ENCODE measurements at regions not wholly inside any gene's neighbourhood (a gene's known extent, or its start where the extent isn't known, plus 50 kb on each side); places are given as distances from the start of the nearest gene placed in this dataset.
"Not testable (repeated sequence)": the region's sequence is repeated elsewhere in the genome, so short reads cannot be mapped to it uniquely, and the experiment has no call there.

DNA sequence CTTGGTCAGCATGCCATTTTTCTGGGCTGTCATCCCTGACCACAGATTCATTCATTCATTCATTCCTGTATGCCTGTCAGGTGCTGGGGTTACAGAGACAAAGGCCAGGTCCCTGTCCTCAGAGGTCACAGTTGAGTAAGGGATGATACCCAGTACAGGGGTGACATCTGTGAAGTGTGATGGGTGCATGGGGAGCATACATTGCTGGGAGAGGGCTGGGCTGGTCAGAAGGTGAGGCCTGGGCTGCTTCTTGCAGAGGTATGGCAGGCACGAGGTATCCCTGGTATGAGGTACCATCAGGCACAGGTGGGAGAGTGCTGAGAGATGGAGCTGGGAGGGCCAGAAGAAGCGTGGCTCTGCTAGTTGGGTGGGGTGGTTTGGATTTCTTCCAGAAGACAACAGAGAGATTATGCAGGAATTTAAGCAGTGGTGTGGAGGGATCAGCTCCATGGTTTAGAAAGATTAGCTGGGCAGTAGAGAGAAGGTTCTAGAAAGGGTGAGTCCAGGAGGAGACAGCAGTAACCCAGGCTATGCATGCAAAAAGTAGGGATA, 181.9 kb upstream of the HAAO start:
- Histone ChIP-seq H3K36me3 (ENCODE audit: control insufficient read depth in 4 of 4, insufficient read depth in 3 of 4, low read depth in 1 of 4, low read length in 3 of 4) (no peaks in the 10 kb centered on the region), H3K4me3 (ENCODE audit: low read depth in 1 of 3, low read length in 3 of 3) (no peak overlapping the region), H3K27me3 (ENCODE audit: control insufficient read depth in 4 of 4, insufficient read depth in 4 of 4, low read length in 3 of 4) (no peaks in the 10 kb centered on the region), H3K9ac (ENCODE audit: low read depth in 1 of 2, low read length in 2 of 2) (no peak overlapping the region), H3K9me3 (ENCODE audit: control insufficient read depth in 4 of 4, low read length in 3 of 4) (no peaks in the 10 kb centered on the region), H3K27ac (ENCODE audit: low read depth in 1 of 2, low read length in 2 of 2) (no peak overlapping the region), H3K4me1 (ENCODE audit: control insufficient read depth in 4 of 4, insufficient read depth in 4 of 4, low read length in 3 of 4) (peaks cover 14 to 33% (median 21%) of the 10 kb centered on the region in 4 donors)
- WGBS, result 77% methylated on average over 2 of the region's 2 CpGs
- TF ChIP-seq TAF1 (conservative IDR thresholded peaks at IDR 0.05), result no peak
- TF ChIP-seq, protein P1, sequence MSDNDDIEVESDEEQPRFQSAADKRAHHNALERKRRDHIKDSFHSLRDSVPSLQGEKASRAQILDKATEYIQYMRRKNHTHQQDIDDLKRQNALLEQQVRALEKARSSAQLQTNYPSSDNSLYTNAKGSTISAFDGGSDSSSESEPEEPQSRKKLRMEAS (IDR thresholded peaks at IDR 0.05), result no peak
- TF ChIP-seq NR2F2 (IDR thresholded peaks at IDR 0.05), result no peak
- TF ChIP-seq EGR1 (IDR thresholded peaks at IDR 0.05; ENCODE audit: low read depth in 2 of 2), result no peak
- TF ChIP-seq GABPA (IDR thresholded peaks at IDR 0.05 in 1 of 2, conservative IDR thresholded peaks at IDR 0.05 in 1 of 2), result no peak
- TF ChIP-seq, protein P2, sequence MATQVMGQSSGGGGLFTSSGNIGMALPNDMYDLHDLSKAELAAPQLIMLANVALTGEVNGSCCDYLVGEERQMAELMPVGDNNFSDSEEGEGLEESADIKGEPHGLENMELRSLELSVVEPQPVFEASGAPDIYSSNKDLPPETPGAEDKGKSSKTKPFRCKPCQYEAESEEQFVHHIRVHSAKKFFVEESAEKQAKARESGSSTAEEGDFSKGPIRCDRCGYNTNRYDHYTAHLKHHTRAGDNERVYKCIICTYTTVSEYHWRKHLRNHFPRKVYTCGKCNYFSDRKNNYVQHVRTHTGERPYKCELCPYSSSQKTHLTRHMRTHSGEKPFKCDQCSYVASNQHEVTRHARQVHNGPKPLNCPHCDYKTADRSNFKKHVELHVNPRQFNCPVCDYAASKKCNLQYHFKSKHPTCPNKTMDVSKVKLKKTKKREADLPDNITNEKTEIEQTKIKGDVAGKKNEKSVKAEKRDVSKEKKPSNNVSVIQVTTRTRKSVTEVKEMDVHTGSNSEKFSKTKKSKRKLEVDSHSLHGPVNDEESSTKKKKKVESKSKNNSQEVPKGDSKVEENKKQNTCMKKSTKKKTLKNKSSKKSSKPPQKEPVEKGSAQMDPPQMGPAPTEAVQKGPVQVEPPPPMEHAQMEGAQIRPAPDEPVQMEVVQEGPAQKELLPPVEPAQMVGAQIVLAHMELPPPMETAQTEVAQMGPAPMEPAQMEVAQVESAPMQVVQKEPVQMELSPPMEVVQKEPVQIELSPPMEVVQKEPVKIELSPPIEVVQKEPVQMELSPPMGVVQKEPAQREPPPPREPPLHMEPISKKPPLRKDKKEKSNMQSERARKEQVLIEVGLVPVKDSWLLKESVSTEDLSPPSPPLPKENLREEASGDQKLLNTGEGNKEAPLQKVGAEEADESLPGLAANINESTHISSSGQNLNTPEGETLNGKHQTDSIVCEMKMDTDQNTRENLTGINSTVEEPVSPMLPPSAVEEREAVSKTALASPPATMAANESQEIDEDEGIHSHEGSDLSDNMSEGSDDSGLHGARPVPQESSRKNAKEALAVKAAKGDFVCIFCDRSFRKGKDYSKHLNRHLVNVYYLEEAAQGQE (IDR thresholded peaks at IDR 0.05), result no peak
- TF ChIP-seq RAD21 (IDR thresholded peaks at IDR 0.05), result no peak
- TF ChIP-seq, protein P3, sequence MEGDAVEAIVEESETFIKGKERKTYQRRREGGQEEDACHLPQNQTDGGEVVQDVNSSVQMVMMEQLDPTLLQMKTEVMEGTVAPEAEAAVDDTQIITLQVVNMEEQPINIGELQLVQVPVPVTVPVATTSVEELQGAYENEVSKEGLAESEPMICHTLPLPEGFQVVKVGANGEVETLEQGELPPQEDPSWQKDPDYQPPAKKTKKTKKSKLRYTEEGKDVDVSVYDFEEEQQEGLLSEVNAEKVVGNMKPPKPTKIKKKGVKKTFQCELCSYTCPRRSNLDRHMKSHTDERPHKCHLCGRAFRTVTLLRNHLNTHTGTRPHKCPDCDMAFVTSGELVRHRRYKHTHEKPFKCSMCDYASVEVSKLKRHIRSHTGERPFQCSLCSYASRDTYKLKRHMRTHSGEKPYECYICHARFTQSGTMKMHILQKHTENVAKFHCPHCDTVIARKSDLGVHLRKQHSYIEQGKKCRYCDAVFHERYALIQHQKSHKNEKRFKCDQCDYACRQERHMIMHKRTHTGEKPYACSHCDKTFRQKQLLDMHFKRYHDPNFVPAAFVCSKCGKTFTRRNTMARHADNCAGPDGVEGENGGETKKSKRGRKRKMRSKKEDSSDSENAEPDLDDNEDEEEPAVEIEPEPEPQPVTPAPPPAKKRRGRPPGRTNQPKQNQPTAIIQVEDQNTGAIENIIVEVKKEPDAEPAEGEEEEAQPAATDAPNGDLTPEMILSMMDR (IDR thresholded peaks at IDR 0.05; ENCODE audit: low read depth, low read length, missing input control), result no peak
- TF ChIP-seq, protein P4, sequence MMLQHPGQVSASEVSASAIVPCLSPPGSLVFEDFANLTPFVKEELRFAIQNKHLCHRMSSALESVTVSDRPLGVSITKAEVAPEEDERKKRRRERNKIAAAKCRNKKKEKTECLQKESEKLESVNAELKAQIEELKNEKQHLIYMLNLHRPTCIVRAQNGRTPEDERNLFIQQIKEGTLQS (IDR thresholded peaks at IDR 0.05), result no peak
- TF ChIP-seq, protein P5, sequence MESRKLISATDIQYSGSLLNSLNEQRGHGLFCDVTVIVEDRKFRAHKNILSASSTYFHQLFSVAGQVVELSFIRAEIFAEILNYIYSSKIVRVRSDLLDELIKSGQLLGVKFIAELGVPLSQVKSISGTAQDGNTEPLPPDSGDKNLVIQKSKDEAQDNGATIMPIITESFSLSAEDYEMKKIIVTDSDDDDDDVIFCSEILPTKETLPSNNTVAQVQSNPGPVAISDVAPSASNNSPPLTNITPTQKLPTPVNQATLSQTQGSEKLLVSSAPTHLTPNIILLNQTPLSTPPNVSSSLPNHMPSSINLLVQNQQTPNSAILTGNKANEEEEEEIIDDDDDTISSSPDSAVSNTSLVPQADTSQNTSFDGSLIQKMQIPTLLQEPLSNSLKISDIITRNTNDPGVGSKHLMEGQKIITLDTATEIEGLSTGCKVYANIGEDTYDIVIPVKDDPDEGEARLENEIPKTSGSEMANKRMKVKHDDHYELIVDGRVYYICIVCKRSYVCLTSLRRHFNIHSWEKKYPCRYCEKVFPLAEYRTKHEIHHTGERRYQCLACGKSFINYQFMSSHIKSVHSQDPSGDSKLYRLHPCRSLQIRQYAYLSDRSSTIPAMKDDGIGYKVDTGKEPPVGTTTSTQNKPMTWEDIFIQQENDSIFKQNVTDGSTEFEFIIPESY (IDR thresholded peaks at IDR 0.05), result no peak
- TF ChIP-seq RXRA (IDR thresholded peaks at IDR 0.05), result no peak
- TF ChIP-seq HNF4G (IDR thresholded peaks at IDR 0.05), result no peak
- TF ChIP-seq JUND (IDR thresholded peaks at IDR 0.05), result no peak
- TF ChIP-seq FOXA1 (IDR thresholded peaks at IDR 0.05), result no peak
- DNase-seq (ENCODE audit: low spot score), result no peak

DNA sequence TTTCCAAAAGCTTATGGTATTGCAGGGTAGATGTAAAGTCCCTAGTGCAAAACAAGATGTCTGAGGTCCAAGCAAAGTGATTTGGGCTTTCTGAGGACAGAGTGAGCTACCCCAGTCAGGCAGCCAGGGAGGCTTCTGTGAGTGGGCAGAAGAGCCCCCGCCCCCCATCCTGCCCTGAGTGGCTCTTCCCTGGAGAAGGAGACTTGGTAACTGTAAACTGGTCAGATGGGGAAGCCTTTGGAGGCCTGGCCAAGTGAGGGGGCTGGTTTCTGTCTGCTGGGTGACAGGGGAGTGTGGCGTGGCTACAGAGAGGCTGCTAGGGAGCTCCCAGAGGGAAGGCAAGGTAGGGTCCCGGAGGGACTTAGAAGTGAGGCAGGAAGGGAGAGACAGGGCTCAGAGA, 181.3 kb upstream of the HAAO start:
- H3K9ac ChIP-seq (ENCODE audit: low read depth in 1 of 2, low read length in 2 of 2), result no peak overlapping the region
- TF ChIP-seq RAD21 (IDR thresholded peaks at IDR 0.05), result no peak
- TF ChIP-seq, protein P1 (IDR thresholded peaks at IDR 0.05), result no peak
- H3K9me3 ChIP-seq (ENCODE audit: control insufficient read depth in 4 of 4, low read length in 3 of 4), result no peaks in the 10 kb centered on the region
- no peaks in the 10 kb centered on the region for H3K27me3 ChIP-seq (ENCODE audit: control insufficient read depth in 4 of 4, insufficient read depth in 4 of 4, low read length in 3 of 4)
- no peak overlapping the region for H3K27ac ChIP-seq (ENCODE audit: low read depth in 1 of 2, low read length in 2 of 2)
- H3K36me3 ChIP-seq (ENCODE audit: control insufficient read depth in 4 of 4, insufficient read depth in 3 of 4, low read depth in 1 of 4, low read length in 3 of 4), result no peaks in the 10 kb centered on the region
- 93% methylated on average over 3 of the region's 3 CpGs for WGBS
- no peak for DNase-seq (ENCODE audit: low spot score)
- H3K4me1 ChIP-seq (ENCODE audit: control insufficient read depth in 4 of 4, insufficient read depth in 4 of 4, low read length in 3 of 4), result peaks cover 11 to 28% (median 16%) of the 10 kb centered on the region in 4 donors
- no peak overlapping the region for H3K4me3 ChIP-seq (ENCODE audit: low read depth in 1 of 3, low read length in 3 of 3)

DNA sequence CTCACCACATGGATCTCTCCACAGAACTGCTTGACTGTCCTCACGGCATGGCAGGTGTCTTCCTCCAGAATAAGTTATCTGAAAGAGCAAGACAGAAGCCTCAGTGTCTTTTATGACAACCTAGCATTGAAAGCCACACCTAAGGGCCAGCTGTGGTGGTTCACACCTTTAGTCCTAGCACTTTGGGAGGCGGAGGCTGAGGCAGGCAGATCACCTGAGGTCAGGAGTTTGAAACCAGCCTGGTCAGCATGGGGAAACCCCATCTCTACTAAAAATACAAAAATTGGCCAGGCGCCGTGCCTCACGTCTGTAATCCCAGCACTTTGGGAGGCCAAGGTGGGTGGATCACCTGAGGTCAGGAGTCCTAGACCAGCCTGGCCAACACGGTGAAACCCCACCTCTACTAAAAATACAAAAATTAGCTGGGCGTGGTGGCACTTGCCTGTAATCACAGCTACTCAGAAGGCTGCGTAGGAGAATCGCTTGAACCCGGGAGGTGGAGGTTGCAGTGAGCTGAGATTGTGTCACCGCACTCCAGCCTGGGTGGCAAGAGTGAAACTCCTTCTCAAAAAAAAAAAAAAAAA, 180.6 kb upstream of the HAAO start:
- H3K4me3 ChIP-seq (ENCODE audit: low read depth in 1 of 3, low read length in 3 of 3); H3K9ac ChIP-seq (ENCODE audit: low read depth in 1 of 2, low read length in 2 of 2); H3K36me3 ChIP-seq (ENCODE audit: control insufficient read depth in 4 of 4, insufficient read depth in 3 of 4, low read depth in 1 of 4, low read length in 3 of 4); DNase-seq (ENCODE audit: low spot score); H3K27ac ChIP-seq (ENCODE audit: low read depth in 1 of 2, low read length in 2 of 2); H3K27me3 ChIP-seq (ENCODE audit: control insufficient read depth in 4 of 4, insufficient read depth in 4 of 4, low read length in 3 of 4); H3K9me3 ChIP-seq (ENCODE audit: control insufficient read depth in 4 of 4, low read length in 3 of 4): not testable (repeated sequence)
- whole genome bisulfite sequencing, result 75% methylated on average over 11 of the region's 11 CpGs
- peaks cover 5 to 21% (median 9%) of the 10 kb centered on the region in 4 donors for H3K4me1 ChIP-seq (ENCODE audit: control insufficient read depth in 4 of 4, insufficient read depth in 4 of 4, low read length in 3 of 4)

Data from liver (tissue), 8 donors.